ENCODE measurements at regions not wholly inside any gene's neighbourhood (a gene's known extent, or its start where the extent isn't known, plus 50 kb on each side); places are given as distances from the start of the nearest gene placed in this dataset.

DNA sequence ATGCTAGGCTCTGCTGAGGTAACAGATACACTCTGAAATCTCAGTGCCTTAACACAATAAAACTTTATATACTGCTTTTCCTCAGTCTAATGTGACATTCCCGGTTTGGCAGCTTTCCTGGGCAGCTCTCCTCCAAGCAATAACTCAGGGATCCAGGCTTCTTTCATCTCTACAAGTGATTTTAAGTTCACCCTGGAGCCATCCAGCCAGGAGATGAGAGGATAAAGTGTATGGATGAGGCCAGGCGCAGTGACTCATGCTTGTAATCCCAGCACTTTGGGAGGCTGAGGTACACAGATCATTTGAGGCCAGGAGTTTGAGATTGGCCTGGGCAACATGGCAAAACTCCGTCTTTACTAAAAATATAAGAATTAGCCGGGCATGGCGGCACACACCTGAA lies 147.2 kb downstream of the UTP18 start:
- H3K79me2 ChIP-seq (ENCODE audit: low read depth) = no peaks in the 10 kb centered on the region
- no peak for DNase-seq
- no peaks in the 10 kb centered on the region for H3K9me3 ChIP-seq (ENCODE audit: insufficient read depth, low read depth)
- H3K27me3 ChIP-seq (ENCODE audit: insufficient read depth, low read depth) = peaks cover 67% of the 10 kb centered on the region
- H3K9me2 ChIP-seq (ENCODE audit: insufficient read depth) = no peaks in the 10 kb centered on the region
- POLR2A ChIA-PET (ENCODE audit: unreplicated experiment) = no interaction called here
- CTCF ChIA-PET = no interaction called here
- TF ChIP-seq EZH2 (IDR thresholded peaks at IDR 0.05; ENCODE audit: low read depth) = no peak
- TF ChIP-seq, protein P1, sequence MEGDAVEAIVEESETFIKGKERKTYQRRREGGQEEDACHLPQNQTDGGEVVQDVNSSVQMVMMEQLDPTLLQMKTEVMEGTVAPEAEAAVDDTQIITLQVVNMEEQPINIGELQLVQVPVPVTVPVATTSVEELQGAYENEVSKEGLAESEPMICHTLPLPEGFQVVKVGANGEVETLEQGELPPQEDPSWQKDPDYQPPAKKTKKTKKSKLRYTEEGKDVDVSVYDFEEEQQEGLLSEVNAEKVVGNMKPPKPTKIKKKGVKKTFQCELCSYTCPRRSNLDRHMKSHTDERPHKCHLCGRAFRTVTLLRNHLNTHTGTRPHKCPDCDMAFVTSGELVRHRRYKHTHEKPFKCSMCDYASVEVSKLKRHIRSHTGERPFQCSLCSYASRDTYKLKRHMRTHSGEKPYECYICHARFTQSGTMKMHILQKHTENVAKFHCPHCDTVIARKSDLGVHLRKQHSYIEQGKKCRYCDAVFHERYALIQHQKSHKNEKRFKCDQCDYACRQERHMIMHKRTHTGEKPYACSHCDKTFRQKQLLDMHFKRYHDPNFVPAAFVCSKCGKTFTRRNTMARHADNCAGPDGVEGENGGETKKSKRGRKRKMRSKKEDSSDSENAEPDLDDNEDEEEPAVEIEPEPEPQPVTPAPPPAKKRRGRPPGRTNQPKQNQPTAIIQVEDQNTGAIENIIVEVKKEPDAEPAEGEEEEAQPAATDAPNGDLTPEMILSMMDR (conservative IDR thresholded peaks at IDR 0.05) = no peak
- H3K36me3 ChIP-seq (ENCODE audit: low read depth) = no peaks in the 10 kb centered on the region
- no peaks in the 10 kb centered on the region for H4K20me1 ChIP-seq (ENCODE audit: insufficient read depth)
- no peak overlapping the region for H3K4me2 ChIP-seq
- H3F3A ChIP-seq (ENCODE audit: insufficient read depth, low read depth) = no peaks in the 10 kb centered on the region
- intact Hi-C loops (cut with micrococcal nuclease; ENCODE audit: unreplicated experiment) = no loop called here
- H3K4me1 ChIP-seq (replicated peaks; ENCODE audit: insufficient read depth) = no peaks in the 10 kb centered on the region
- no peak overlapping the region for H3K4me3 ChIP-seq
- BruUV-seq (replicated peaks) = no TSS peak
- no peak overlapping the region for H3K27ac ChIP-seq
- no peak overlapping the region for H2AFZ ChIP-seq

DNA sequence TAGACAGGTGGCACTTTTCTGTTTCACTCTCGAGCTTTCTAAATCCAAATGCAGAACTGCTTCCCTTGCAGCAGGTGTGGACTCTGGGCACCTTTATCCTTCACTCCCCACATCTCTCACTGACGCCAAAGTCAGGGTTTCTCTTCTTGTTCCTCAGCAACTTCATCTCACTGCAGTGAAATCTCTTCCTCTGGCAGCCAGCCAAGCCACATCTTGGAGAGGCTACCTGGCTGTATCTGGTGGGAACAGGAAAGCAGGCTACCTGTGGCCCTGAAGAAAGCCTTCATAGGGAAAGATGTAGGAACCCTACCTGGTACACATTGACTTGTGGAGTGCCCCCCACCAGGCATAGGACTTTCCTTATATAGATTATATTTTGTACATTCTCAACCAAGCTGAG lies 159.1 kb downstream of the UTP18 start:
- TF ChIP-seq, protein P1 (conservative IDR thresholded peaks at IDR 0.05) = no peak
- no peak for TF ChIP-seq EZH2 (IDR thresholded peaks at IDR 0.05; ENCODE audit: low read depth)
- Histone ChIP-seq H2AFZ (no peak overlapping the region), H3F3A (ENCODE audit: insufficient read depth, low read depth) (no peaks in the 10 kb centered on the region), H3K27ac (no peak overlapping the region), H3K79me2 (ENCODE audit: low read depth) (no peaks in the 10 kb centered on the region), H3K4me2 (no peak overlapping the region), H4K20me1 (ENCODE audit: insufficient read depth) (no peaks in the 10 kb centered on the region), H3K9me2 (ENCODE audit: insufficient read depth) (no peaks in the 10 kb centered on the region), H3K36me3 (ENCODE audit: low read depth) (no peaks in the 10 kb centered on the region), H3K4me3 (no peak overlapping the region), H3K9me3 (ENCODE audit: insufficient read depth, low read depth) (no peaks in the 10 kb centered on the region), H3K27me3 (ENCODE audit: insufficient read depth, low read depth) (peaks cover 54% of the 10 kb centered on the region), H3K4me1 (replicated peaks; ENCODE audit: insufficient read depth) (no peaks in the 10 kb centered on the region)
- no TSS peak for BruUV-seq (replicated peaks)
- intact Hi-C loops (cut with micrococcal nuclease; ENCODE audit: unreplicated experiment) = no loop called here
- DNase-seq = no peak
- ChIA-PET POLR2A (ENCODE audit: unreplicated experiment) (no interaction called here), CTCF (no interaction called here)

GRCh38 chr17:51421525-51421924 lies 161.2 kb downstream of the UTP18 start:
- no peak for DNase-seq
- H3K36me3 ChIP-seq (ENCODE audit: low read depth) = no peaks in the 10 kb centered on the region
- no peaks in the 10 kb centered on the region for H3K9me2 ChIP-seq (ENCODE audit: insufficient read depth)
- BruUV-seq (replicated peaks) = no TSS peak
- no peak overlapping the region for H3K4me2 ChIP-seq
- no peak overlapping the region for H3K27ac ChIP-seq
- no peaks in the 10 kb centered on the region for H3K79me2 ChIP-seq (ENCODE audit: low read depth)
- H3K27me3 ChIP-seq (ENCODE audit: insufficient read depth, low read depth) = peaks cover 50% of the 10 kb centered on the region
- ChIA-PET POLR2A (ENCODE audit: unreplicated experiment) (no interaction called here), CTCF (no interaction called here)
- H3K4me3 ChIP-seq = no peak overlapping the region
- H4K20me1 ChIP-seq (ENCODE audit: insufficient read depth) = no peaks in the 10 kb centered on the region
- H3K9me3 ChIP-seq (ENCODE audit: insufficient read depth, low read depth) = no peaks in the 10 kb centered on the region
- TF ChIP-seq, protein P1 (conservative IDR thresholded peaks at IDR 0.05) = no peak
- TF ChIP-seq EZH2 (IDR thresholded peaks at IDR 0.05; ENCODE audit: low read depth) = no peak
- no peaks in the 10 kb centered on the region for H3F3A ChIP-seq (ENCODE audit: insufficient read depth, low read depth)
- no peaks in the 10 kb centered on the region for H3K4me1 ChIP-seq (replicated peaks; ENCODE audit: insufficient read depth)
- H2AFZ ChIP-seq = no peak overlapping the region
- intact Hi-C loops (cut with micrococcal nuclease; ENCODE audit: unreplicated experiment) = no loop called here
